EL (cell line): ENCODE measurements at regions not wholly inside any gene's neighbourhood (a gene's known extent, or its start where the extent isn't known, plus 50 kb on each side); places are given as distances from the start of the nearest gene placed in this dataset.

Source experiments
- DNase-seq: peaks from one replicate; pipeline ENCODE4 v3.0.0-alpha.2; 2016

DNA sequence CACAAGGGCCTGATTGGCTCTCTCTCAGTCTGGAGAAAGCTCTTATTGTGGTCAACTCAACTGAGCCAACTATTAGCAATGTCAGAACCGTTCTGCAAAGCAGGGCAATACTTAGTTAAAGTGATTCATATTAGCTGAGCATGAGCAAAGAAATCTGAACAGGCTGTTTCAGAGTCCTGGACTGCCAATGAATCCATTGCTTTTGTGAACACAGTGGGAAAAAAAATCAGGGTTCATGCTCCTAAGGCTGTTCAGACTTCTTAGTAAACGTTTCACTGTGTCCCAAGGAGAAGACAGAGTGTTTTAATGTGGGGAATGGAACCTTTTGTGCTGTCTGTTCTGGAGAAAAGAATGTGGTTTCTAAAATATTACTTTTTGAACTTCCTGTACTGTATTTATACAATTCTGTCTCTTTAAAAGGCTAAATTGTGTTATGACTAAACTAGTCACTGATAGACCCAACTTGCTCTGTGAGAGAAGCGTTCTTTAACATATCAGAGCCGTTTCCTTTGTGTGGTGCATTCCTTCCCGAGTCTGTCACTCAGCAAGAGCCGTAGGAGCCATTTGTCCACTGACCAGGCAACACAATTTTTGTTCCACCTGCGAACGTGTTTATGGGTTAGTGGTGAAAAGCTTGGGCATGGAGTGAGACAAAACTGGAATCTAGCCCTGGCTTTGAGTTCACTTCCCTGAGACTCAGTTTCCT is 366.1 kb downstream of the FBXO8 start:
- DNase-seq: no peak

- no peak for DNase-seq
Measured at GRCh38 chr4:173913496-173913895, 370.0 kb downstream of the FBXO8 start.

GRCh38 chr4:173912384-173912783 is 371.1 kb downstream of the FBXO8 start:
- DNase-seq: no peak

DNA sequence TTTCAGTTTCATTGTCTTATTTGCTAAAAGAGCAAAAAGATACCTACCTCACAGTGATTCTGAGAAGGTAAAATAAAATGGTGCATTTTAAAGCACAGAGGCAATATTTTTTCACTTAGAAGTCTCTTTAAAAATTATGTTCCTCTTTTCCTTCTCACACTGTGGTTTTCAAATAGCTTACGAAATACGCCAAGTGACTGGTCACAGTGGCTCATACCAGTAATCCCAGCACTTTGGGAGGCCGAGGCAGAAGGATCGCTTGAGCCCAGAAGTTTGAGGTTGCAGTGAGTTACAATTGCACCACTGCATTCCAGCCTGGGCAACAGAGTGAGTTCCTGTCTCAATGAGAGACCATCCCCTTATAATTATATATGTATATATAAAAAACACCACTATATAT is 372.6 kb downstream of the FBXO8 start:
- DNase-seq: no peak

DNA sequence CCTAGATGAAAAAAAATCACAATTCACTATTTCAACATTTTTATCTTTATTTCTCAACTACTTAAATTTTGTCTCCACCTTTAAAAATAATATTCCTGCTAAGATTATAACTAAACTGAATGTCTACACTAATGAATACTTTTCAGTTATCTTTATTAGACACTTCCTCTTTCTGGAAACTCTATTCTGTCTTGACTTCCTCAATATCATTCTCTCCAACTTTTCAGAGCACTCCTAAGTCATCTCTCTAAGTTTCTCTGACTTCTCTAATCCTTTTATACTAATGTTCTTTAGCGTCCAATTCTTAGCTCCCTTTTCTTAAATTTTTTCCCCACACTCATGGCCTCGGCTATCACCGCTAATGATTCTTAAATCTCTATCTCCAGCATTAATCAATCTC is 374.2 kb downstream of the FBXO8 start:
- no peak for DNase-seq

- DNase-seq: no peak
Measured at GRCh38 chr4:173899813-173900212, 369.8 kb upstream of the HAND2 start.

GRCh38 chr4:173891072-173891471 is 361.0 kb upstream of the HAND2 start:
- DNase-seq: no peak

DNA sequence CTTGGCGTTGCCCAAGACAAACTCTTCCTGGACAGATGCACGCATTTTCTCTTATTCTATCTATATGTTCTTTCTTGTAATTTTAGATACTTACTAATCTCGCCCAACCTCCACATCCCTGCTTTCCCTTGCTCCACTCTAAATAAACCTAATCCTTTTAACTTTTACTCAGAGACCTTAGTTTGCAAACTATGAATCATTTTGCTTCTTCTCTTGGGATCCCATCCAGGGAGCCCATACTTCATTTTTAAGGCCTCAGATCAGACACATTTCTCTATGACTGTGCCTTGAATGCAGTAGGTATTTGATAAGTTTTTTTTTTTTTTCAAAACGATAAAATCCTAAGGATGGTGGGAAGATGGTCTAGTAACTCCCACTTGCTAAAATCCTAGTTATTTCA is 353.8 kb upstream of the HAND2 start:
- no peak for DNase-seq

- DNase-seq: no peak
Measured at GRCh38 chr4:173880897-173881296, 350.9 kb upstream of the HAND2 start.

DNA sequence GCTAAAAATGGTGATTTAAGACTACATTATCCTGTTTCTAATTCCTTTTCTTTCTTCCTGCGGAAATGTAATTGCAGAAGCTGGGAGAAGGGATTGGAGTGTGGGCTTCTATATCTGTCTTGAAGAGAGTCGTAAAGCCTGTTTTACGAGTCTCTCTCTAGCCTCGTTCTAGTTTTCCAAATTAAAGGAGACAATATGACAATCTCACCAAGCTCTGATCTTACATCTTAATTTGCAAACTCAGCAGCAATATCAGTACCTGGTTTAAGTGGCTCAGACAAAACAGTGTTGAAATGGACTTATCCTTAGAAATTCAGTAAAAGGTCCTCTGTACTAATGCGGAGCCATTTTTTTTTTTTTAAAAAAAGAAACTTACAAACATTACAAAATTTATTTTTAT is 349.5 kb upstream of the HAND2 start:
- no peak for DNase-seq

- DNase-seq: no peak
Measured at GRCh38 chr4:173878701-173879100, 348.7 kb upstream of the HAND2 start.

- no peak for DNase-seq
Measured at GRCh38 chr4:173871643-173872042, 341.6 kb upstream of the HAND2 start.

DNA sequence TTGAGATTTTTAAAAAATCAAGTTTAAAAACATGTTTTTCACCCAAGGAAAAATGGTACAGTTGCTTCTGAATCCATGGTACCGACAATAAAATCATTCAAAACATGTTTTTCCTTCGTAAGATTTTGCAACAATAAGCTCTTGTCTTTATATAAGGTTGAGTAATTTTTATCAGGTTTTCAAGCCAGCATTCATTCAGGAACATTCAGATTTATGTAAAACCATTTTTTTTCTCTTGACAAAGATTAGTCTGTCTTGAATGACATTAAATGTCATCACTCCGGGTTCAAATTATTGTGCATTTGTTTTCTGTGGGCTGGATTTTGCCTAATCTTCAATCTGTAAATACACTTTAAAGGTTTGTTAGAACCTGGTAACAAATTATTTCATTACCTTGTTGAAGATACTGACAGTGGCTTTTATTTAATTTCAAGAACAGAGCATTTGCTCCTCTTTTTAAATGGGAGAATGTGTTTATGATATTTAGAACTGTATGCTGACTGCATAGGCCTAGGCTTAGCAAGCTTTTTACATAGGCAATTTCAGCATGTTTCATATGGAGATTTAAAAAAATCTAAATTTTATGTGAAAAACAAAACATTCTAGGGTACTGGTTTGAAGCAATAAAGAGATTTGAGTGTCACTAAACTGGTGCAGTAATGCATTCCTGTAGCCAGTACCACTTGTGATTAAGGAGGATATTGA is 336.4 kb upstream of the HAND2 start:
- no peak for DNase-seq

- DNase-seq: no peak
Measured at GRCh38 chr4:173862754-173863153, 332.7 kb upstream of the HAND2 start.

DNA sequence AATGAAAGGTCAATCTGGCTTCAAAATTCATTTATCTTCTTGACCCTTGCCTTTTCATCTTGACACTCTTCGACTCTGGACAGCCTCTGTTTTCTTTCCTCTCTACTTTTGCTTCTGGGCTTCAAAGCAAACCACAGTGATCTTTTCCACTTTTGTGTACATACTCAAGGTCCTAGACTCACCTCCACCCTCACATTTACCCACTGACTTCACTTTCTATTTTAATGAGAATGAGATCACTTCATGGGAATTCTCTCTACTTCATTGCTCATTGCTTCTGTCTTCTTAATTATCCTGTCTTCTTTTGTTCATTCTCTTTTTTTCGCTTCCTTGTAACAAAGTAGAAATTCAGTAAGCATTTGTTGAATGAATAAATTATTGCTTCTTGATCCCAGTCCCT is 330.1 kb upstream of the HAND2 start:
- no peak for DNase-seq

GRCh38 chr4:173859091-173859713 is 329.2 kb upstream of the HAND2 start:
- no peak for DNase-seq

- DNase-seq: no peak
Measured at GRCh38 chr4:173858471-173858870, 328.4 kb upstream of the HAND2 start.

- no peak for DNase-seq
Measured at GRCh38 chr4:173857828-173858227, 327.8 kb upstream of the HAND2 start.

DNA sequence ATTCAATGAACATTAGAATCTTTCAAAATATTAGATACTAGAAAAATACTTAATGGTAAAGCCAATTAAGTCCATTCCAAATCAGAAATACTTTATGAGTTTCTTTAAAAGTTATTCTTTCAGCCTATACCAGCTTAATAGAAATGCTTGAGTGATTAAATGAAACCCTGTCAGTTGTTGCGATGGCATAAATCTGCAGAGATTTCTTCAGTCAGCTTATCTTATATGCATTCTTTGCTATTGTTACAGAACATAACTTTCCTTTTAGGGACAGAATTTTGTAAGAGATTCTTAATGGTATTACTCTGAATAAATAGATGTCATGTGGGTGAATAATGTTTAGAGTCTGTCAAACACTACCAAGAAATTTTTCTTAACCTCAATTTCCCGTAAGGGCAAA is 325.0 kb upstream of the HAND2 start:
- DNase-seq: no peak

DNA sequence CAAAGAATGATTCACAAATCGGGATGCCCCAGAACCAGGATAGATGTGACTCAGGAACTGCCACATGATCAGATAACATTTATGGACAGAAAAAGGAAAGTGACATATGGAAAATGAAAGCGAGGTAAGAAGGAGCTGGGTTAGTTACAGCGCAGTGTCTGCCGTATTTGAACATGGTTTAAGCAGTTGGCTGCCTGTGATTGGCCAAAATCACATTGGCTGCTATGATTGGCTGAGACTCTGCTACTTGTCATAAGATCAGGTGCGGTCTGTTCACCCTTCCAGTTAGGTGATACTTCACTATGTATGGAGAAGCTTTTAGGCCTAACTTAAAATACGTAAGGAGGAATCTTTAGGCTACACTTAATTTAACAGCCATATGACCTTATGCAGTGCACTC is 322.7 kb upstream of the HAND2 start:
- no peak for DNase-seq

- no peak for DNase-seq
Measured at GRCh38 chr4:173845580-173845979, 315.6 kb upstream of the HAND2 start.

DNA sequence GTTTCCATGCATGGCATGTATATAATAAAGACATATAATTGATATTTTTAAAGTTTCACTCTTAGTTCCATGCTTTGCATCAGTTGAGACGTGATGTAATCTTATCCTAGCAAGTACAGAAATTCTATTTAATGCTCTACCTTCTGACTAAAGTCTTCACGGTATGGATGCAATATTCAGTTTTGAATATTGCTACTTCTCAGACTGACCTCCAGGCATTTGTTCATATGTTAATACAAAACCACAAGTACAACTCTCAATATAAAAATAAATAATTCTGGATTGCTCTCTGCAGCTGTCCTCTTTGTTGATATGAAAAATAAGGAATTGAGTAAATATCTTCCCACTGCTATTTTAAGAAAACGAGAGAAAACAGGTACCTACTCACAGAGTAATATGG is 309.8 kb upstream of the HAND2 start:
- no peak for DNase-seq

DNA sequence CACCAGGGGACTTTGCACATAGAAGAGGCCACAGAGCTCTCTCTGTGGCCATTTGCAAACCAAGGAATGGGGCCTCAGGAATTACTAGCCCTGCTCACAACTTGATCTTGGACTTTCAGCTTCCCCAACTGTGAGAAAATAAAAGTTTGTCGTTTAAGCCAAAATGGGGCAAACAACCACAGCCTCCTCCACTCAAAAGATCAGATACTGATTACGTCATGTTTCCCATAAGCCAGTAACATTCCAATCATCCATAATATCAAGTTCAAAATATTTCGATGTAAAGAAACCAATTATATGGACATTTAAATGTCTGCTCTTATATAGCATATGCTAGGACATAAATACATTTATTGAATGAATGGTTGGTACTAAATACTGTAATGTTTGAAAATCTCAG is 307.5 kb upstream of the HAND2 start:
- no peak for DNase-seq

- peak; percentile 0 for DNase-seq
Measured at GRCh38 chr4:173835903-173836302, 305.9 kb upstream of the HAND2 start.
